OCI-LY1 (cell line): ENCODE measurements at regions not wholly inside any gene's neighbourhood (a gene's known extent, or its start where the extent isn't known, plus 50 kb on each side); places are given as distances from the start of the nearest gene placed in this dataset.

Experiments used
- H2AFZ ChIP-seq: fragments of 200-600 bp; sonication (generic), shearing (Covaris generic); 2 replicates; pipeline ENCODE4 v1.6.0; 2014; ENCODE audit warnings: antibody characterized with exemption, mild to moderate bottlenecking, low read length
- H3F3A ChIP-seq: fragments of 200-600 bp; sonication (generic), shearing (Covaris generic); 2 replicates; pipeline ENCODE4 v1.6.0; 2014; ENCODE audit warnings: mild to moderate bottlenecking, antibody characterized with exemption, low read length, moderate library complexity; ENCODE audit not compliant: insufficient read depth
- H3K27ac ChIP-seq: fragments of 200-600 bp; sonication (generic); 2 replicates; pipeline ENCODE4 v1.5.1; 2014; ENCODE audit warnings: low read length, mixed run types, mild to moderate bottlenecking, low read depth; ENCODE audit not compliant: poor library complexity, severe bottlenecking
- H3K27me3 ChIP-seq: fragments of 200-600 bp; sonication (generic); 2 replicates; pipeline ENCODE4 v1.6.0; 2014; ENCODE audit warnings: antibody characterized with exemption, mild to moderate bottlenecking, low read length, moderate library complexity; ENCODE audit not compliant: insufficient read depth
- H3K36me3 ChIP-seq: fragments of 200-600 bp; sonication (generic); 2 replicates; pipeline ENCODE4 v1.6.1; 2014; ENCODE audit warnings: mild to moderate bottlenecking, antibody characterized with exemption, low read length, moderate library complexity, mixed read lengths; ENCODE audit not compliant: insufficient read depth
- H3K4me1 ChIP-seq: fragments of 200-600 bp; sonication (generic); 2 replicates; pipeline ENCODE4 v1.5.1; 2014; ENCODE audit warnings: mild to moderate bottlenecking, low read length, moderate library complexity; ENCODE audit not compliant: insufficient read depth, severe bottlenecking
- H3K4me2 ChIP-seq: fragments of 200-600 bp; sonication (generic), shearing (Covaris generic); 2 replicates; pipeline ENCODE4 v1.6.1; 2014; ENCODE audit warnings: low read length
- H3K4me3 ChIP-seq: fragments of 200-600 bp; sonication (generic); 2 replicates; pipeline ENCODE4 v1.5.1; 2014; ENCODE audit warnings: low read length, low read depth, mild to moderate bottlenecking, mixed read lengths; ENCODE audit not compliant: poor library complexity, severe bottlenecking
- H3K79me2 ChIP-seq: fragments of 200-600 bp; shearing (Covaris generic); 2 replicates; pipeline ENCODE4 v1.6.1; 2016; ENCODE audit warnings: mixed run types, low read length, mixed read lengths; ENCODE audit not compliant: insufficient read depth
- H3K9ac ChIP-seq: fragments of 200-600 bp; sonication (generic), shearing (Covaris generic); 2 replicates; pipeline ENCODE4 v1.6.1; 2014; ENCODE audit warnings: mild to moderate bottlenecking, low read length, mixed read lengths
- H3K9me2 ChIP-seq: fragments of 200-600 bp; sonication (generic), shearing (Covaris generic); 2 replicates; pipeline ENCODE4 v1.6.1; 2014; ENCODE audit warnings: low read depth, mild to moderate bottlenecking, low read length, mixed read lengths
- H3K9me3 ChIP-seq: fragments of 200-600 bp; shearing (Covaris generic); 2 replicates; pipeline ENCODE4 v1.6.1; 2014; ENCODE audit warnings: low read length, mixed read lengths
- H4K20me1 ChIP-seq: fragments of 200-600 bp; sonication (generic), shearing (Covaris generic); 2 replicates; pipeline ENCODE4 v1.6.0; 2016; ENCODE audit warnings: mild to moderate bottlenecking, low read length; ENCODE audit not compliant: insufficient read depth
- CTCF ChIP-seq: fragments of 200-600 bp; sonication (generic), shearing (Covaris generic); IDR thresholded peaks from 2 replicates; pipeline ENCODE4 v1.5.1; 2017; ENCODE audit warnings: mild to moderate bottlenecking, antibody characterized with exemption, low read length, moderate library complexity, mixed read lengths
- EZH2 ChIP-seq: fragments of 200-600 bp; sonication (generic), shearing (Covaris generic); IDR thresholded peaks from 2 replicates; pipeline ENCODE4 v1.8.0; 2017; ENCODE audit warnings: borderline replicate concordance, mixed run types, mild to moderate bottlenecking, antibody characterized with exemption, low read length, moderate library complexity, mixed read lengths

GRCh38 chr5:20660588-20660987, 672.6 kb upstream of the CDH18 start:
- H3K9ac ChIP-seq: no peak overlapping the region
- H3K79me2 ChIP-seq: no peaks in the 10 kb centered on the region
- H3K4me2 ChIP-seq: no peak overlapping the region
- no peaks in the 10 kb centered on the region for H3K9me3 ChIP-seq
- H3K27me3 ChIP-seq: no peaks in the 10 kb centered on the region
- TF ChIP-seq EZH2: no peak
- no peak for TF ChIP-seq CTCF
- H3K4me3 ChIP-seq: no peak overlapping the region
- no peaks in the 10 kb centered on the region for H3K9me2 ChIP-seq
- no peaks in the 10 kb centered on the region for H4K20me1 ChIP-seq
- no peaks in the 10 kb centered on the region for H3F3A ChIP-seq
- H3K27ac ChIP-seq: no peak overlapping the region
- H3K36me3 ChIP-seq: no peaks in the 10 kb centered on the region
- no peak overlapping the region for H2AFZ ChIP-seq
- H3K4me1 ChIP-seq: no peaks in the 10 kb centered on the region

- no peaks in the 10 kb centered on the region for H3K36me3 ChIP-seq
- no peak overlapping the region for H2AFZ ChIP-seq
- H3K4me1 ChIP-seq: no peaks in the 10 kb centered on the region
- no peaks in the 10 kb centered on the region for H3K9me2 ChIP-seq
- no peak overlapping the region for H3K27ac ChIP-seq
- TF ChIP-seq EZH2: no peak
- TF ChIP-seq CTCF: no peak
- no peaks in the 10 kb centered on the region for H3K27me3 ChIP-seq
- H3K79me2 ChIP-seq: no peaks in the 10 kb centered on the region
- no peak overlapping the region for H3K4me3 ChIP-seq
- no peaks in the 10 kb centered on the region for H4K20me1 ChIP-seq
- no peak overlapping the region for H3K4me2 ChIP-seq
- H3K9ac ChIP-seq: no peak overlapping the region
- H3F3A ChIP-seq: no peaks in the 10 kb centered on the region
- no peaks in the 10 kb centered on the region for H3K9me3 ChIP-seq
These were observed 668.3 kb upstream of the CDH18 start for GRCh38 chr5:20656262-20656661.

GRCh38 chr5:20655211-20655610, 667.2 kb upstream of the CDH18 start:
- no peak overlapping the region for H3K9ac ChIP-seq
- H2AFZ ChIP-seq: no peak overlapping the region
- no peaks in the 10 kb centered on the region for H4K20me1 ChIP-seq
- no peaks in the 10 kb centered on the region for H3K9me3 ChIP-seq
- no peaks in the 10 kb centered on the region for H3K36me3 ChIP-seq
- H3K9me2 ChIP-seq: no peaks in the 10 kb centered on the region
- TF ChIP-seq CTCF (no peak), EZH2 (no peak)
- H3F3A ChIP-seq: no peaks in the 10 kb centered on the region
- H3K27ac ChIP-seq: no peak overlapping the region
- H3K4me3 ChIP-seq: no peak overlapping the region
- H3K79me2 ChIP-seq: no peaks in the 10 kb centered on the region
- H3K4me2 ChIP-seq: no peak overlapping the region
- H3K4me1 ChIP-seq: no peaks in the 10 kb centered on the region
- H3K27me3 ChIP-seq: no peaks in the 10 kb centered on the region
